ENCODE measurements at regions not wholly inside any gene's neighbourhood (a gene's known extent, or its start where the extent isn't known, plus 50 kb on each side); places are given as distances from the start of the nearest gene placed in this dataset.

DNA sequence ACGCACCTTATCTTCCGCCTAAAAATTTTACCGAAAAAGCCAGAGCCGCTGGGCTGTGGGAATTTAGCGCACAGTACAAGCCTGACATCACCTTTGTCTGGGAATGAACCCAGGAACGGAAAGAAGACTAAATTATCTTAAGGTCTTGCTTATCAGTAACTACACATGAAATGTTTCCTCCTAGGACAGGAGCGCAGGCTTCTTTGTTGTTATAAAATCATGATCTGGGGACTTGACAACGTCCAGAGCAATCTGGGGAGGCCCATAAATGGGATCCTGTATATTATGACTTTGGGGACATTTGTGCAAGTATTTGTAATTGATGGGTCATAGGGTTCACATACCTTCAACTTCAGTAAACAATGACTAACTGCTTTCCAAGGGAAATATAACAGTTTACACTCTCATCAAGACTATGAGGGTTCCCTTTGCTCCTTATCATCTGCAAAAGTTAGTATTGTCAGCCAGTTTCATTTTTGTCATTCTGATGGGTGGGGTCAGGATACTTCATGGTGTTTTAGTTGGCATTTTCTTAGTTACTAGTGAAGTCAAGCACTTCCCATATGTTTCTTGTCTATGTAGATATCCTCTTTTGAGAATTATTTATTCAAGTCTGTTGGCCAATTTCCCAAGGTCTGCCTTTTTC, 213.9 kb upstream of the PFN2 start:
- no peaks in the 10 kb centered on the region for H3K27me3 ChIP-seq (ENCODE audit: insufficient read depth, low read length)
- peak overlapping the region; percentile 68 for H2AFZ ChIP-seq (ENCODE audit: low read depth, low read length)
- H3K4me1 ChIP-seq (ENCODE audit: insufficient read depth, low read length), result peaks cover 10% of the 10 kb centered on the region
- peaks cover 2% of the 10 kb centered on the region for H3K9me3 ChIP-seq (ENCODE audit: low read length)
- peak overlapping the region; percentile 43 for H3K4me3 ChIP-seq (ENCODE audit: low read length)
- H3K36me3 ChIP-seq (ENCODE audit: insufficient read depth, low read length), result no peaks in the 10 kb centered on the region

DNA sequence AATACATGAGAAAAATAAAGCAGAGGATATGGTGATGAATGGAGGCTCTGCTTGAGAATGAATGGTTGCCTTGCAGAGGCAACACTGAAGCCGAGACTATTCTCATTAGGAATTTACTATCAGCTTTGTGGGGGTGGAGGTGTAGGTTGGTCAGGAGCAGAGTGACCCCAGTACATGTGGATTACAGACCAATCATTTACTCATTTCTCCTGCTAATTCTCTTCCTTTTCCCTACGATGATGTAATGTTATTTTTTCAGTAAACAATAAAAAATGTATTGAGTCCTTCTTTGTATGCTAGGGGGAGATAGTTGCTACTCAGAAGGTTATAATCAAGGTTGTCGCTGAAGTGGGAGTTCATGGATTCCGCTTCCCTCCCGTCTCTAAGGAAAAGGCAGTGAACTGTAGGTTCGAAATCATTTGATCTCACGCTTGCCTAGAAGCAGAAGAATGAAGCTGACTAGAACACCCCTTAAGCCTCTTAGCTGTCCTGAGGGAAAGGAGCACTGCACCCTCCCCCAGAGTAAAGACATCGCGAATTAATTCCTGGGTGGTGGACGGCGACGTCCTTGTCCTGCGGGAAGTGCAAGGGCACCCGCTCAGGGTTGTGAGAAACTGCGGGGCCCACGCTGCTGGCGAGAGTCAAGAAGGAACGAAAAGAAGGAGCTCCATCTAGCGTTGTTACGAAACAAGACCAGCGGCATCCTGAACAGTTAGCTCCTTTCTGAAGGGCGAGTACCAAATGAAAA, 213.2 kb upstream of the PFN2 start:
- Histone ChIP-seq H2AFZ (ENCODE audit: low read depth, low read length) (peak overlapping the region; percentile 68), H3K4me1 (ENCODE audit: insufficient read depth, low read length) (peaks cover 10% of the 10 kb centered on the region), H3K27me3 (ENCODE audit: insufficient read depth, low read length) (no peaks in the 10 kb centered on the region), H3K4me3 (ENCODE audit: low read length) (peak overlapping the region; percentile 43), H3K9me3 (ENCODE audit: low read length) (peaks cover 2% of the 10 kb centered on the region), H3K36me3 (ENCODE audit: insufficient read depth, low read length) (no peaks in the 10 kb centered on the region)

DNA sequence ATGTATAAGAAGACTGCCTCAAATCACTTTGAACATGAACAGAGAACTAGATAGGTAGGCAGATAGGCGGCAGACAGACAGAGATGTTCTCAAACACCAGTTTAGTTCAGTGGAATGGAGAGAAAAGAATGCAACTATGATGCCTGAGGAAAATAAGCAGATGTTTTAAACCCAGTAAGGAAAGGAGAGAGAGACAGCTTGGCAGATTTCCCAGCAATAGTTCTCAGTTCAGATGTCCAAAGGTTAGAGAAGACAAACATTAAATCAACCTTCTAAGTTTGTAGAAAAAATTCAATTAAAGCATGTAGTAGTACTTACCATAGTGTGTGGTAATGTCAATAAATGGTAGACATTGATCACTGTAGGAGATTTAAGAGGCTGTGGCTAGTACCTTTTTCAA, 209.6 kb upstream of the PFN2 start:
- Histone ChIP-seq H3K36me3 (ENCODE audit: insufficient read depth, low read length) (no peaks in the 10 kb centered on the region), H3K4me1 (ENCODE audit: insufficient read depth, low read length) (peaks cover 10% of the 10 kb centered on the region), H3K9me3 (ENCODE audit: low read length) (no peaks in the 10 kb centered on the region), H2AFZ (ENCODE audit: low read depth, low read length) (no peak overlapping the region), H3K4me3 (ENCODE audit: low read length) (no peak overlapping the region), H3K27me3 (ENCODE audit: insufficient read depth, low read length) (no peaks in the 10 kb centered on the region)

DNA sequence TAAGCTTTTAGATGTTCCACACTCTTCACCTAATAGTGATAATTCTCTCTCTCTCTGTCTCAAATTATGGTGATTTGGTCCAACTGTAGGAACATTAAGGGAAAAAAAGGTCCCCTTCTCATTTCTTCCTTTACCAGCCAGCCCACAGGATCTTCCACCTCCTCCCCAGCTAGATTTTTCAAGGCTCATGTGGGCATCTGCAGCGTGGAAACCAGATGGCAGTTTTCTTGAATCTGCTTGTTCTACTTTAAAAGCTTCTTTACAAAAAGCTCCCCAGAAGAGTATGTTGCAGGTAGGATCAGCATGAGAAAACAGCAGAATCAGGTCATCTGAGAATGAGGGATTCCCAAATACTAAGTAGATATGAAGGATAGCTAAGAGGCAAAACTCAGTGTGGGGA, 208.6 kb upstream of the PFN2 start:
- H3K27me3 ChIP-seq (ENCODE audit: insufficient read depth, low read length), result no peaks in the 10 kb centered on the region
- H3K9me3 ChIP-seq (ENCODE audit: low read length), result no peaks in the 10 kb centered on the region
- H2AFZ ChIP-seq (ENCODE audit: low read depth, low read length), result no peak overlapping the region
- H3K4me1 ChIP-seq (ENCODE audit: insufficient read depth, low read length), result peaks cover 4% of the 10 kb centered on the region
- no peak overlapping the region for H3K4me3 ChIP-seq (ENCODE audit: low read length)
- no peaks in the 10 kb centered on the region for H3K36me3 ChIP-seq (ENCODE audit: insufficient read depth, low read length)

DNA sequence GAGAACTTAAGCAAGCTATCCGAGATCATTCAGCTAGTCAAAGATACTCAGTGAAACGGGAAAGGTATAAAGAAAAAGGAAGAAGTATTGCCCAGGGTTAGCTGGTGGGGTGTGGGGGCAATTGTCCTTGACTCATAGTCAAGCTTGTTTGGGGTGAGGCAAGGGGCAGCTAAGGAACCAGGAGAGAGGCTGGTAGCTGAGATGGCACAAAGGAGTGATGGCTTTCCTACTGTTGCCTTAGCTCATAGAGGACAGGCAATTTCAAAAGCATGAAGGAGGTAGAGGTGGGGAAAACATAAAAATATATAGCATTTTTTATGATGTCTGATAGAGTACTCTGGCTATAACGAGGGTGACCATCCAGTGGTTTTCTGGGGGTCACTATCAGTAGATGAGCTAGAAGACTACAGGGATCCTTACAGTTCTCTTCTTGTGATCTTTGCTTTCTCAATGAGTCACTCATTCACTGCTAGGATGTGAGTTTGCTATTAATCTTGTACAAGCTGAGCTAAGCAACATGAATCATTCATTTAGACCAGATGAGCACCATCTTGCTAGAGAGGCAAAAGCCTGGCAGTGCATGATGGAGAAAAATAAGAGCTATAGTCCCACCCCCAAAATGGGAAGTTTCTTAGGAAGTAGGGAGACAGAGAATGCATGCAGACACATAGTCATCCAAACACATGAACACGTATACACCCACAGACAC, 207.1 kb upstream of the PFN2 start:
- Histone ChIP-seq H3K4me3 (ENCODE audit: low read length) (no peak overlapping the region), H3K4me1 (ENCODE audit: insufficient read depth, low read length) (no peaks in the 10 kb centered on the region), H3K36me3 (ENCODE audit: insufficient read depth, low read length) (no peaks in the 10 kb centered on the region), H2AFZ (ENCODE audit: low read depth, low read length) (no peak overlapping the region), H3K27me3 (ENCODE audit: insufficient read depth, low read length) (no peaks in the 10 kb centered on the region), H3K9me3 (ENCODE audit: low read length) (no peaks in the 10 kb centered on the region)

DNA sequence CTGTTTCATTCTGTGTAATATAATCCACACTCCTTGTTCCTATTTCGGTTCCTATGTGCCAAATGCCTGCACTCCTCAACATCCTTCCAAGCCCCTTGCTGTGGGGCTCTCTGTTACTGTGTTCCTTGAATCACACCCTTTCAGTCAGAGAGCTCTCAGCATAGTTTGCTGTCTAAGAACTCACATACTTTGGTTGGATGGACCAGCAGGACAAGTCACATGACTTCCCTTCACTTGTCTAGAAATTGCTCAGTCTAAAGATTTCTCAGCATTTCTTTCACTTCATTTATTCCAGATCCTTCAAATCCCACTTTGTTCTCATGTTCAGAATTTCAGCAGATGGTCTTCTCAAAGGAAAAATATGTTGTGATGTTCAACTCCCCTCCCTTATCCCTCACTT, 203.5 kb upstream of the PFN2 start:
- Histone ChIP-seq H3K9me3 (ENCODE audit: low read length) (no peaks in the 10 kb centered on the region), H3K4me3 (ENCODE audit: low read length) (no peak overlapping the region), H3K27me3 (ENCODE audit: insufficient read depth, low read length) (no peaks in the 10 kb centered on the region), H3K4me1 (ENCODE audit: insufficient read depth, low read length) (peaks cover 3% of the 10 kb centered on the region), H2AFZ (ENCODE audit: low read depth, low read length) (no peak overlapping the region), H3K36me3 (ENCODE audit: insufficient read depth, low read length) (no peaks in the 10 kb centered on the region)

DNA sequence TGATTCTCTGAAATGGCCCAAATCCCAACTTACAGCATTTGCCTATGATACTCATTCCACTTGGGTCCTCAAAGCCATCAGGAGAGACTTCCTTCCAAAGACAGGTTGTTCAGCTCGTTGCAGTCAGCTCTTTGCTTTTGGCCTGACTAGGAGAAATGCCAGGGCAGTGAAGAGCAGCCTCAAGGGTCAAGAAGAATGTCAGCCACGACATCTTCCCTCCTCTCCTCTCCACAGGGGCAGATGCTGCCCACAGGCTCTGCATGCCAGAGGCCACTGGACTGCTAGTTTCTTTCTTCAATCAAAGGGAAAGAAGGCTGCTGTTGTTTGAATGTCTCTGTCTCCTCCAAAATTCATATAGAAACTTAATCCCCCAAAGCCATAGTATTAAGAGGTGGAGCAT, 201.7 kb upstream of the PFN2 start:
- H2AFZ ChIP-seq (ENCODE audit: low read depth, low read length), result no peak overlapping the region

DNA sequence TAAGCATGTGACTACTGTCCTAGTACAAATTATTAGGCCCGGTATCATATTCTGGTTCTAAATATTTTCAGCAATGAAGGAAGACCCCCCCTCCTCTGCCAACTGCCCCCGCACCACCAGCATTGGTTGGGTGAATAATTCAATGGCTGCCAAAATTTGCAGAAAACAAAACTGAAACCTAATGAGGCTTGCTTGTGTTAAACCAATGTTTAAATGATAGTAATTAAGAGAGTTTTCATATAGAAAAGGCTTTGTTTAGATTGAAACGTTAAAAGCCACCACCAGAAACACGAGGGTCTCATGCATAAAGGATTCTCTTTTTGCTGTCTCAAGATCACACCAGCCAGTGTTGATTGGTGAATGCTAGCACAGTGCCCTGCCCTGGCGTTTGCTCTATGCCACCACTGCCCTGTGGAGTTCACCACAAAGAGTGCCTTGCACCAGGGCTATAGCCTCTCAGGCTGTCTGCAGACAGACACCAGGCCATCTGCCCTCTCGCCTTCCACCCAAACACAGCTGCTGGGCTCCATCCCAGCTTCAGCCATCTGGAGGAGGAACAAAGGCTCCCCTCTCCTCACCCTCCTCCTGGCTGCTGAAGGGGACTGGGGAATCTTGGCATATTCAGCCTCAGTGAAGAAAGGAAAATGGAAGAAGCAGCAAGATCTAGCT, 200.3 kb upstream of the PFN2 start:
- H3K4me3 ChIP-seq (ENCODE audit: low read length), result no peak overlapping the region
- H3K27me3 ChIP-seq (ENCODE audit: insufficient read depth, low read length), result no peaks in the 10 kb centered on the region
- no peaks in the 10 kb centered on the region for H3K36me3 ChIP-seq (ENCODE audit: insufficient read depth, low read length)
- H3K9me3 ChIP-seq (ENCODE audit: low read length), result no peaks in the 10 kb centered on the region
- peaks cover 10% of the 10 kb centered on the region for H3K4me1 ChIP-seq (ENCODE audit: insufficient read depth, low read length)
- H2AFZ ChIP-seq (ENCODE audit: low read depth, low read length), result no peak overlapping the region

More for the DNA sequence above, 201.7 kb upstream of the PFN2 start:
- Histone ChIP-seq H3K9me3 (ENCODE audit: low read length) (no peaks in the 10 kb centered on the region), H3K4me1 (ENCODE audit: insufficient read depth, low read length) (peaks cover 6% of the 10 kb centered on the region), H3K27me3 (ENCODE audit: insufficient read depth, low read length) (no peaks in the 10 kb centered on the region), H3K36me3 (ENCODE audit: insufficient read depth, low read length) (no peaks in the 10 kb centered on the region), H3K4me3 (ENCODE audit: low read length) (no peak overlapping the region)

DNA sequence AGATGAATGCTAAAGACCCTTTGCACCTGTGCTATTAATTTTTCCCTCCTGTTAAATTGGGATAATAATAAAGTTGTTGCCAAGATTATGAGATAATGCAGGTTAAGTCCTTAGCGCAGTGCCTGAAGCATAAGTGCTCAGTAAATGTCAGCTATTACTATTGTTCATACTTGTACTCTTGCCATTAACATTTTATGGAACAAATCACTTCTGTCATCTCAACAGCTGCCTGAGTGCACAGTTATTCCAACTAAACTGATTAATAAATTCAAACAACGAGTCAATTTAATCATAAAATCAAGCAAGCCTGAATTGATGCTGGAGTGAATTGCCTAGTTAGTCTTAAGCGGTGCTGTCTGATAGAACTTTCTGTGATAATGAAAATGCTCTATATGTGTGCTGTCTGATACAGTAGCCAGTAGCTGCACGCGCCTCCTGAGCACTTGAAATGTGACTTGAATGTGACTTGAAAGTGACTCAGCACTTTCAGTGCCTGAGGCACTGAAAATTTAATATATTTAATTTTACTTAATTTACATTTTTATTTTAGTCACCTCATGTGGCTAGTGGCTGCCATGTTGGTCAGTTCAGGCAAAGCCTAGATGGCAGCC, 198.7 kb upstream of the PFN2 start:
- H2AFZ ChIP-seq (ENCODE audit: low read depth, low read length), result no peak overlapping the region
- H3K9me3 ChIP-seq (ENCODE audit: low read length), result no peaks in the 10 kb centered on the region
- peaks cover 13% of the 10 kb centered on the region for H3K4me1 ChIP-seq (ENCODE audit: insufficient read depth, low read length)
- no peak overlapping the region for H3K4me3 ChIP-seq (ENCODE audit: low read length)
- H3K27me3 ChIP-seq (ENCODE audit: insufficient read depth, low read length), result no peaks in the 10 kb centered on the region
- no peaks in the 10 kb centered on the region for H3K36me3 ChIP-seq (ENCODE audit: insufficient read depth, low read length)

DNA sequence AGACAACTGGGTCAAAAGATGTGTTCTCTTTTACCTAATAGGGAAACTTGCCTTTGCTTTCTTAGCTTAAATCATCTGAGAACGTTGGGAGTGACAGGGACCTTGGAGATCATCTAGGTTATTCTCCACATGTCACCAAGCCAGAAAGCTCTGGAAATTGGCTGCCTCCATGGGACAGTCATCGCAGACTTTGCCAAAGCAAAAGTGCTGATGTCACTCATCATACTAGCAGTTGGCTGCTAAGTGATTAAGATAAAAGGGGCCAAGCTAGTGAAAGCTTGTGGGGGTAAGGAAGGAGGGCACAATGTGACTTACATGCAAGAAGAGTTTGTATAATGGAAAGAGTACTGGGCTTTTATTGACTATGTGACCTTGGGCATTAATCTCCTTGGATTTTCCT, 198.0 kb upstream of the PFN2 start:
- Histone ChIP-seq H3K4me3 (ENCODE audit: low read length) (no peak overlapping the region), H2AFZ (ENCODE audit: low read depth, low read length) (no peak overlapping the region), H3K4me1 (ENCODE audit: insufficient read depth, low read length) (peaks cover 13% of the 10 kb centered on the region)

DNA sequence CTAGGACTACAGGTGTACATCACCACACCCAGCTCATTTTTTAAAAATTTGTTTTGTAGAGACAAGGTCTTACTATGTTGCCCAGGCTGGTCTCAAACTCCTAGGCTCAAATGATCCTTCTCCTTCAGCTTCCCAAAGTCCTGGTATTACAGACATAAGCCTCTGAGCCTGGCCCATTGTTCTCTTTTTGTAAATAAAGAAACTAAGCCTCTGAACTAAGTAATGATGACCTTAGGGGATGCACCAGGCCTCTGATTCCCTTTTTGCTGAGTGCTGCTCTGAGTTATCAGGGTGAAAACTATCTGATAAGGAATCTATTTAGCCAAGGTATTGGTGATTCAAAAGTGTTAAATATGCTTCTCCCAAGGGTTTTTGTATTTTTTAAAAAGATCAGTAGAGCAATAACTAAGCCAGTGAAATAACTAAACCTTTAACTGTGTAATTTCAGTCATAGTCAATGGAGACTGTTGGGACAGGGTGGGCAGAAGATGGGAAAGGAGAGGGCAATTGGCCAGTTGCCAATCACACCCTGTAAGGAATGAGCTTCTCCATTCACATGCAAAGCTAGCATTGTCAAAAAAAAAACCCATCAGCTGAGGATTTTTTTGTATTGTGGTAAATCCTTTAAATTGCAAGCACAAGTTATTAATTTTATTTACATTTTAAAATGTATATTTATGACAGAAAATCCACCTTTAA, 194.8 kb upstream of the PFN2 start:
- H3K27me3 ChIP-seq (ENCODE audit: insufficient read depth, low read length), result no peaks in the 10 kb centered on the region
- H3K9me3 ChIP-seq (ENCODE audit: low read length), result no peaks in the 10 kb centered on the region
- no peaks in the 10 kb centered on the region for H3K36me3 ChIP-seq (ENCODE audit: insufficient read depth, low read length)
- no peak overlapping the region for H3K4me3 ChIP-seq (ENCODE audit: low read length)
- no peak overlapping the region for H2AFZ ChIP-seq (ENCODE audit: low read depth, low read length)
- peaks cover 10% of the 10 kb centered on the region for H3K4me1 ChIP-seq (ENCODE audit: insufficient read depth, low read length)

More for the DNA sequence above, 198.0 kb upstream of the PFN2 start:
- no peaks in the 10 kb centered on the region for H3K9me3 ChIP-seq (ENCODE audit: low read length)
- no peaks in the 10 kb centered on the region for H3K36me3 ChIP-seq (ENCODE audit: insufficient read depth, low read length)
- H3K27me3 ChIP-seq (ENCODE audit: insufficient read depth, low read length), result no peaks in the 10 kb centered on the region

DNA sequence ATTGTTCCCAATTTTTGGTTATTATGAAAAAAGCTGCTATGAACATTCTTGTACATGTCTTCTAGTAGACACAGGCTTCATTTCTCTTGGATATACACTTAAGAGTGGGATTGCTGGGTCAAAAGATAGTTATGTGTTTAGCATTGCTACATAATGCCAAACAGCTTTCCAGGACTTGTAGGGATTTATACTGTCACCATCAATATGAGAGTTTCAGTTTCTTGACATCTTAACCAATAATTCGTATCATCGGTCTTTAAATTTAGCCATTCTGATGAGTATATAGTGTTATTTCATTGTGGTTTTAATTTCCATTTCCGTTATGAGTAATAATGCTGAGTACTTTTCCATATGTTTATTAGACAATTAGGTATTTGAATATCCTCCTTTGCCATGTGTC, 190.3 kb upstream of the PFN2 start:
- H2AFZ ChIP-seq (ENCODE audit: low read depth, low read length), result no peak overlapping the region

More for the DNA sequence above, 190.3 kb upstream of the PFN2 start:
- Histone ChIP-seq H3K36me3 (ENCODE audit: insufficient read depth, low read length) (no peaks in the 10 kb centered on the region), H3K27me3 (ENCODE audit: insufficient read depth, low read length) (no peaks in the 10 kb centered on the region), H3K4me3 (ENCODE audit: low read length) (no peak overlapping the region), H3K9me3 (ENCODE audit: low read length) (peaks cover 3% of the 10 kb centered on the region), H3K4me1 (ENCODE audit: insufficient read depth, low read length) (peaks cover 7% of the 10 kb centered on the region)

All from neuron (in vitro differentiated cells).